Chondrocyte (in vitro differentiated cells): ENCODE measurements at regions not wholly inside any gene's neighbourhood (a gene's known extent, or its start where the extent isn't known, plus 50 kb on each side); places are given as distances from the start of the nearest gene placed in this dataset.
"Not testable (repeated sequence)": the region's sequence is repeated elsewhere in the genome, so short reads cannot be mapped to it uniquely, and the experiment has no call there.

Experiments used
- DNase-seq: peaks from one replicate; pipeline ENCODE4 v3.0.0; 2021; ENCODE audit warnings: mixed read lengths, low spot score
- H3K27ac Mint-ChIP-seq: one replicate; pipeline ENCODE4 v1.8.0; 2021; ENCODE audit warnings: mild to moderate bottlenecking, moderate library complexity, mixed read lengths; ENCODE audit not compliant: unreplicated experiment
- H3K27me3 Mint-ChIP-seq: 2 replicates; pipeline ENCODE4 v1.8.0; 2021; ENCODE audit warnings: low read depth, mixed read lengths
- H3K36me3 Mint-ChIP-seq: 2 replicates; pipeline ENCODE4 v1.8.0; 2021; ENCODE audit warnings: low read depth, mixed read lengths
- H3K4me1 Mint-ChIP-seq: 2 replicates; pipeline ENCODE4 v1.8.0; 2021; ENCODE audit warnings: low read depth, mild to moderate bottlenecking, mixed read lengths
- H3K4me3 Mint-ChIP-seq: one replicate; pipeline ENCODE4 v1.8.0; 2021; ENCODE audit warnings: mild to moderate bottlenecking, moderate library complexity, mixed read lengths; ENCODE audit not compliant: unreplicated experiment
- H3K9me3 Mint-ChIP-seq: 2 replicates; pipeline ENCODE4 v1.8.0; 2021; ENCODE audit warnings: low read depth, mixed read lengths
- TF ChIP-seq, protein P1 (sequence below): fragments of 200-600 bp; sonication (generic); IDR thresholded peaks from 2 replicates; pipeline ENCODE4 v1.5.0; 2021; ENCODE audit warnings: antibody characterized with exemption, mild to moderate bottlenecking, moderate library complexity

DNA sequence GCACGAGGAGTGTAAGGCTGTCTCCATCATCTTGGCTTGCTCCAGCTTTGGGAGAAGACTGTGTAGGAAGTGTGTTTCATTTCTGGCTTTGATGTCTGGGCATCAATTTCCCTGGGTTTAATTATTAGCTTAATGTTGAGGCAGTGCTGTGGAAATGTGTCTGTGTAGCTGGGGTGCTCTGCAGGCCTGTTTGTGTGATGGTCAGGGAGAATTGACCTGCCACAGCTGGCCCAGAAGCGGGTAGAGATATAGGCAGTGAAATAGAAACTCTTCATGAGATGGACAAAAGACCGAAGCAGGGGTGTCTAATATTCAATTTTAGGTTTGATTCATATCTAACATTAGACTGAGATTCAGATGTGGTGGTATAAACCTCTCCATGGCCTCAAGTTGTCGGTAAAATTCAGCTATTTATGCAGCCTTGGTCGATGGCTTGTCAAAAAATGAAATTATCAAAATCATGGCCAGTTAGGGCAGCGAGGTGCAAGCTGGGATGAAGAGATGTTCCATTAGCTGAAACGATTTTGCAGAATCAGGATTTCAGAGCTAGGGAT, 95.3 kb upstream of the SNX9 start:
- peaks cover 16% of the 10 kb centered on the region for H3K9me3 Mint-ChIP-seq
- H3K27me3 Mint-ChIP-seq: no peaks in the 10 kb centered on the region
- no peak overlapping the region for H3K4me3 Mint-ChIP-seq
- peaks cover 11% of the 10 kb centered on the region for H3K36me3 Mint-ChIP-seq
- H3K27ac Mint-ChIP-seq: no peak overlapping the region
- TF ChIP-seq, protein P1, sequence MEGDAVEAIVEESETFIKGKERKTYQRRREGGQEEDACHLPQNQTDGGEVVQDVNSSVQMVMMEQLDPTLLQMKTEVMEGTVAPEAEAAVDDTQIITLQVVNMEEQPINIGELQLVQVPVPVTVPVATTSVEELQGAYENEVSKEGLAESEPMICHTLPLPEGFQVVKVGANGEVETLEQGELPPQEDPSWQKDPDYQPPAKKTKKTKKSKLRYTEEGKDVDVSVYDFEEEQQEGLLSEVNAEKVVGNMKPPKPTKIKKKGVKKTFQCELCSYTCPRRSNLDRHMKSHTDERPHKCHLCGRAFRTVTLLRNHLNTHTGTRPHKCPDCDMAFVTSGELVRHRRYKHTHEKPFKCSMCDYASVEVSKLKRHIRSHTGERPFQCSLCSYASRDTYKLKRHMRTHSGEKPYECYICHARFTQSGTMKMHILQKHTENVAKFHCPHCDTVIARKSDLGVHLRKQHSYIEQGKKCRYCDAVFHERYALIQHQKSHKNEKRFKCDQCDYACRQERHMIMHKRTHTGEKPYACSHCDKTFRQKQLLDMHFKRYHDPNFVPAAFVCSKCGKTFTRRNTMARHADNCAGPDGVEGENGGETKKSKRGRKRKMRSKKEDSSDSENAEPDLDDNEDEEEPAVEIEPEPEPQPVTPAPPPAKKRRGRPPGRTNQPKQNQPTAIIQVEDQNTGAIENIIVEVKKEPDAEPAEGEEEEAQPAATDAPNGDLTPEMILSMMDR: no peak
- peaks cover 21% of the 10 kb centered on the region for H3K4me1 Mint-ChIP-seq
- no peak for DNase-seq

DNA sequence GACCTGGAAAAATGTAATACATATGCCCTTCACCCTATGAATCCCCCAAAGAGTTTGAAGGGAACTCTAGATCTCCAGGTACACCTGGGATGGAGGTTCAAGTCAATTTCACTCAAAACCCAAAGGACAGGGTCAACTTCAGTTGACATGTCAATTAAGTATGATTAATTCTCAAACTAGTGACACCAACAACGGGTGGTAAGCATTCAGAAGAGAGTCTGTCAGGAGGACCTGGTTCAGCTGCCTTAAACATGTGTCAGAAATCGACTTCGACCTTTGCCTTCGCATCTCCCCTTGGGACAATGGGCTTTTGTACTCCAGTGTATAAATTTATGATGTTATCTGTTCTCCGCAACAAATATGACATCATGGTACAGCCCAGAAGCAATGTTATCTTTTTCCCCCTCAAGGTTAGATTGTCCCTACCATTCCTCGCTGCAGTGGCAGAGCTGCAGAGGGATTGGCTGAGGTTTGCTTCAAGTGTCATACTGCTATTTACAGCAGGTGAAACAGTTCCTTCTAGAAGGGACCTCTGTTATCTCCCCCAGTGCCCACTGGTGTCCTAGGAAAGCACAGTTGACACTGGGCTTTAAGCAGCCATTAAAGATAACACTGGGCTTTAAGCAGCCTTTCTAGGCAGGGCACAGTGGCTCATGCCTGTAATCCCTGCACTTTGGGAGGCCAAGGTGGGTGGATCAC, 94.7 kb upstream of the SNX9 start:
- TF ChIP-seq, protein P1: no peak
- no peak overlapping the region for H3K27ac Mint-ChIP-seq
- peaks cover 11% of the 10 kb centered on the region for H3K36me3 Mint-ChIP-seq
- peaks cover 16% of the 10 kb centered on the region for H3K9me3 Mint-ChIP-seq
- H3K27me3 Mint-ChIP-seq: no peaks in the 10 kb centered on the region
- H3K4me1 Mint-ChIP-seq: peaks cover 16% of the 10 kb centered on the region
- H3K4me3 Mint-ChIP-seq: no peak overlapping the region
- DNase-seq: no peak

DNA sequence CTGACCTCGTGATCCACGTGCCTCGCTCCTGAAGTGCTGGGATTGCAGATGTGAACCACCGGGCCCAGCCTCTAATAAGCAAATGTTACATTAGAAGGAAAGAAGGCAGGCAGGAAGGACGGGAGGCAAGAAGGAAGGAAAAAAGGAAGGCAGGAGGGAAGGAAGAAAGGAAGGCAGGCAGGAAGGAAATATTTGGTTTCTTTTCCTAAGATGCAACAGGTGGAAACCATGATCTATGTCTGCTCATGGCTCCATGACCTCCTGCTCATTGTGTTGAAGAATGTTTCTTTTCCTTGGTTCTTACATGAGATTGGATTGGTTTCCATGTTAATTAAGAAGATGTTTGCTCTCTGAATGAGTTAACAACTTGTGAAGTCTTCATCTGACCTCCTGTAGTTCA, 91.8 kb upstream of the SNX9 start:
- Mint-ChIP-seq H3K27me3 (no peaks in the 10 kb centered on the region), H3K9me3 (peaks cover 1% of the 10 kb centered on the region), H3K4me3 (no peak overlapping the region), H3K27ac (no peak overlapping the region), H3K4me1 (no peaks in the 10 kb centered on the region), H3K36me3 (peaks cover under 1% of the 10 kb centered on the region)
- no peak for DNase-seq
- TF ChIP-seq, protein P1: no peak

DNA sequence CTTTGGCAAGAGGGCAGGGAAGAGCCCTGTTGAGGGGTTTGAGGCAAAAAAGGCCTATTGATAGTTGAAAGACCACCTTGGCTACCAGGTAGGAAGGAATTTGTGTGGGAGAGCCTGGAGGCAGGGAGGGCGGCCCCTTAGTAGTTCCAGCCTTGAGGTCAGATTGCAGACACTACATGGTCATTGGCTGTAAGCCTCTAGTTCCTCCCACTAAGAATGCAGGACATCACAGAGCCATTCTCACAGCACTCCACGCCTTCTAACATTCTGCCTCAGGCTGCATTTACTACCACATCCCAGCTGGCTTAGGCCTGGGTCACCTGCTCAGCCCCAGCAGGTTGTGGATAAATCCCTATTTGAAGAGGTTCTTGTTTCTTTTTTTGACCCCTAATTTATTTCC, 91.0 kb upstream of the SNX9 start:
- Mint-ChIP-seq H3K4me1 (no peaks in the 10 kb centered on the region), H3K27me3 (no peaks in the 10 kb centered on the region), H3K27ac (no peak overlapping the region), H3K9me3 (no peaks in the 10 kb centered on the region), H3K36me3 (peaks cover 1% of the 10 kb centered on the region), H3K4me3 (no peak overlapping the region)
- no peak for DNase-seq
- TF ChIP-seq, protein P1: no peak

DNA sequence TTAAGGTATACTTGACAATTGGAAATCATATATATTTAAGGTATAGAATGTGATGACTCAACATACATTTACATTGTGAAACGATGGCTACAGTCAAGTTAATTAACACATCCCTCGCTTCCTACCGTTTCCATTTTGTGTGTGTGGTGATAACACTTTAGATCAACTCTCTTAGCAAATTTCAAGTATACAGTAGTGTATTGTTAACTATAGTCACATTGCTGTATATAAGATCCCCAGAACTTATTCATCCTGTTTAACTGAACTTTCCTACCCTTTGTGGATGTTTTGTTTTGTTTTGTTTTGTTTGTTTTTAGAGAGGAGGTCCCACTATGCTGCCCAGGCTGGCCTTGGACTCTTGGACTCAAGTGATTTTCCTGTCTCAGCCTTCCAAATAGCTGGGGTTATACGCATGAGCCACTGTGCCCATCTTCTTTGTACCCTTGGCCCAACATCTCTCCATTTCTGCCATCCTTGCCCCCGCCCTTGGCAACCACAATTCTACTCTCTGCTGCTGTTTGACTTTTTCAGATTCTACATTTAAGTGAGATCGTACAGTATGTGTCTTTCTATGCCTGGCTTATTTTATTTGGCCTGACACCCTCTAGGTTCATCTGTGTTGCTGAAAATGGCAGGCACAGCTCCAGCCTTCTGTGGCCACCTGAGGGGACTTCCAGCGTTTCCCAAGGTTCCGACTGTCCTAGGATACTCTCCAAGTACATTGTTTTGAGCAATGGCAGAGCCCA, 90.5 kb upstream of the SNX9 start:
- Mint-ChIP-seq H3K27me3 (no peaks in the 10 kb centered on the region), H3K4me3 (no peak overlapping the region), H3K36me3 (peaks cover 2% of the 10 kb centered on the region), H3K27ac (no peak overlapping the region), H3K9me3 (peaks cover 3% of the 10 kb centered on the region), H3K4me1 (no peaks in the 10 kb centered on the region)
- TF ChIP-seq, protein P1: no peak
- DNase-seq: no peak

DNA sequence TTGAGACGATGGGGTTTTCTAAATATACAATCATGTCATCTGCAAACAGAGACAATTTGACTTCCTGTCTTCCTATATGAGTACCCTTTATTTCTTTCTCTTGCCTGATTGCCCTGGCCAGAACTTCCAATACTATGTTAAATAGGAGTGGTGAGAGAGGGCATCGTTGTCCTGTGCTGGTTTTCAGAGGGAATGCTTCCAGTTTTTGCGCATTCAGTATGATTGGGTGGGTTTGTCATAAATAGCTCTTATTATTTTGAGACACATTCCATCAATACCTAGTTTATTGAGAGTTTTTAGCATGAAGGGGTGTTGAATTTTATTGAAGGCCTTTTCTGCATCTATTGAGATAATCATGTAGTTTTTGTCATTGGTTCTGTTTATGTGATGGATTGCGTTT, 86.5 kb upstream of the SNX9 start:
- not testable (repeated sequence) for H3K27ac Mint-ChIP-seq, DNase-seq, H3K4me1 Mint-ChIP-seq, H3K27me3 Mint-ChIP-seq, H3K4me3 Mint-ChIP-seq, H3K36me3 Mint-ChIP-seq
- H3K9me3 Mint-ChIP-seq: peaks cover 13% of the 10 kb centered on the region
